ENCODE measurements at regions not wholly inside any gene's neighbourhood (a gene's known extent, or its start where the extent isn't known, plus 50 kb on each side); places are given as distances from the start of the nearest gene placed in this dataset.

- TF ChIP-seq CTCF (conservative IDR thresholded peaks at IDR 0.05; ENCODE audit: low read depth, low read length): no peak
- no peak for TF ChIP-seq EZH2 (IDR thresholded peaks at IDR 0.05; ENCODE audit: borderline replicate concordance, low read depth, low read length, poor library complexity, severe bottlenecking)
These were observed 91.0 kb upstream of the SLC6A11 start for GRCh38 chr3:10725067-10725466.

All from A673 (cell line).